MCF 10A (cell line): ENCODE measurements at regions not wholly inside any gene's neighbourhood (a gene's known extent, or its start where the extent isn't known, plus 50 kb on each side); places are given as distances from the start of the nearest gene placed in this dataset.

Experiments
- BruUV-seq: library from RNA; stranded (reverse); fragments of 400-500 nt; replicated peaks from 2 replicates; lab custom pipeline; 2021; lab: Mats Ljungman, UMichigan
- CTCF ChIA-PET: fragments of 300-600 bp; sonication (Branson Sonifier 250); formaldehyde crosslinking; extraction: SDS; loops from one replicate; lab custom pipeline; 2021; ENCODE audit warnings: antibody characterized with exemption, inconsistent platforms; lab: Yijun Ruan, JAX
- POLR2A ChIA-PET: fragments of 300-600, 350-650 bp; sonication (Branson Sonifier 250); formaldehyde crosslinking; extraction: SDS; loops from one replicate; lab custom pipeline; 2020; ENCODE audit warnings: antibody characterized with exemption, inconsistent platforms; lab: Yijun Ruan, JAX
- DNase-seq: peaks from one replicate; pipeline ENCODE4 v3.0.0-alpha.2; 2018; ENCODE audit not compliant: unreplicated experiment
- H3K27ac Mint-ChIP-seq: one replicate; pipeline ENCODE4 v1.8.0; 2022; ENCODE audit warnings: mild to moderate bottlenecking, low read depth, mixed read lengths; ENCODE audit not compliant: unreplicated experiment
- H3K27me3 Mint-ChIP-seq: one replicate; pipeline ENCODE4 v1.8.0; 2022; ENCODE audit warnings: mixed read lengths; ENCODE audit not compliant: insufficient read depth, unreplicated experiment
- H3K36me3 Mint-ChIP-seq: one replicate; pipeline ENCODE4 v1.8.0; 2022; ENCODE audit warnings: mild to moderate bottlenecking, moderate library complexity, mixed read lengths; ENCODE audit not compliant: insufficient read depth, unreplicated experiment
- H3K4me1 Mint-ChIP-seq: one replicate; pipeline ENCODE4 v1.8.0; 2022; ENCODE audit warnings: mixed read lengths; ENCODE audit not compliant: insufficient read depth, unreplicated experiment
- H3K4me3 Mint-ChIP-seq: one replicate; pipeline ENCODE4 v1.8.0; 2022; ENCODE audit warnings: mild to moderate bottlenecking, moderate library complexity, mixed read lengths; ENCODE audit not compliant: unreplicated experiment
- H3K9me3 Mint-ChIP-seq: one replicate; pipeline ENCODE4 v1.8.0; 2022; ENCODE audit warnings: mixed read lengths; ENCODE audit not compliant: unreplicated experiment
- CTCF ChIP-seq: fragments of 200-600 bp; IDR thresholded peaks from one replicate; pipeline ENCODE4 v1.8.0; 2022; ENCODE audit warnings: antibody characterized with exemption, mild to moderate bottlenecking; ENCODE audit not compliant: unreplicated experiment
- intact Hi-C: fragments of 100-400 bp; cut with micrococcal nuclease; formaldehyde crosslinking; loops from 2 replicates; pipeline ENCODE4 v1.14.1; 2022

GRCh38 chr10:3241274-3241921 lies 68.8 kb upstream of the PITRM1 start:
- Mint-ChIP-seq H3K27ac (no peak overlapping the region), H3K36me3 (no peaks in the 10 kb centered on the region), H3K9me3 (no peaks in the 10 kb centered on the region), H3K4me3 (no peak overlapping the region), H3K27me3 (no peaks in the 10 kb centered on the region), H3K4me1 (peaks cover 5% of the 10 kb centered on the region)
- DNase-seq: no peak
- intact Hi-C loops: no loop called here
- no TSS peak for BruUV-seq
- ChIA-PET POLR2A (interaction anchor here (0.8 kb wide), 1 partner anchor 600 kb away, joined by 4 read pairs; no protein-coding TSS in a partner anchor), CTCF (interaction anchor here (0.6 to 1.4 kb wide), 4 partner anchors 359 to 1492 kb away, joined by 3 to 4 read pairs (median 3); no protein-coding TSS in a partner anchor)
- no peak for TF ChIP-seq CTCF

- ChIA-PET POLR2A (interaction anchor here (1.2 kb wide), 1 partner anchor 9 kb away, joined by 6 read pairs; no protein-coding TSS in a partner anchor), CTCF (interaction anchor here (0.6 to 1.5 kb wide), 13 partner anchors 14 to 1526 kb away, joined by 3 to 6 read pairs (median 3); no protein-coding TSS in a partner anchor)
- intact Hi-C loops: loop anchor here (1.0 to 10.0 kb wide), 5 partner anchors 43 to 1527 kb away; no protein-coding TSS in a partner anchor
- H3K9me3 Mint-ChIP-seq: no peaks in the 10 kb centered on the region
- no peak overlapping the region for H3K27ac Mint-ChIP-seq
- no peaks in the 10 kb centered on the region for H3K27me3 Mint-ChIP-seq
- TF ChIP-seq CTCF: no peak
- DNase-seq: no peak
- no TSS peak for BruUV-seq
- H3K4me1 Mint-ChIP-seq: peaks cover 5% of the 10 kb centered on the region
- H3K4me3 Mint-ChIP-seq: no peak overlapping the region
- H3K36me3 Mint-ChIP-seq: no peaks in the 10 kb centered on the region
These were observed 67.6 kb upstream of the PITRM1 start for GRCh38 chr10:3239920-3240894.

- POLR2A ChIA-PET: interaction anchor here (1.2 kb wide), 1 partner anchor 10 kb away, joined by 6 read pairs; no protein-coding TSS in a partner anchor
- peak; percentile 67 for DNase-seq
- Mint-ChIP-seq H3K36me3 (no peaks in the 10 kb centered on the region), H3K4me1 (peaks cover 5% of the 10 kb centered on the region), H3K9me3 (no peaks in the 10 kb centered on the region), H3K4me3 (no peak overlapping the region), H3K27me3 (no peaks in the 10 kb centered on the region), H3K27ac (peak overlapping the region; percentile 37)
- intact Hi-C loops: loop anchor here (1.0 to 10.0 kb wide), 5 partner anchors 42 to 1528 kb away; no protein-coding TSS in a partner anchor
- TF ChIP-seq CTCF: peak; percentile 89
- CTCF ChIA-PET: interaction anchor here (0.6 to 1.9 kb wide), 15 partner anchors 11 to 1527 kb away, joined by 3 to 8 read pairs (median 4); no protein-coding TSS in a partner anchor
- BruUV-seq: no TSS peak
These were observed 66.7 kb upstream of the PITRM1 start for GRCh38 chr10:3239066-3239919.
